Activated CD8-positive, alpha-beta memory T cell treated with anti-CD3 and anti-CD28 coated beads for 48 hours (primary cell): ENCODE measurements at regions not wholly inside any gene's neighbourhood (a gene's known extent, or its start where the extent isn't known, plus 50 kb on each side); places are given as distances from the start of the nearest gene placed in this dataset.
"Not testable (repeated sequence)": the region's sequence is repeated elsewhere in the genome, so short reads cannot be mapped to it uniquely, and the experiment has no call there.

ENCODE experiments used
- DNase-seq, 3 experiments: peaks; one replicate each; pipeline ENCODE4 v3.0.0-alpha.2; 2020; ENCODE audit warnings: low read depth in 2 of 3, low spot score in 2 of 3

- no peak for DNase-seq
These were observed 236.2 kb upstream of the ADRA1B start for GRCh38 chr5:159680095-159680494.

GRCh38 chr5:159681661-159682060 is 234.6 kb upstream of the ADRA1B start:
- DNase-seq, result no peak

GRCh38 chr5:159682623-159683022 is 233.7 kb upstream of the ADRA1B start:
- no peak for DNase-seq

- not testable (repeated sequence) for DNase-seq
These were observed 228.4 kb upstream of the ADRA1B start for GRCh38 chr5:159687892-159688291.

- DNase-seq, result no peak
These were observed 220.5 kb upstream of the ADRA1B start for GRCh38 chr5:159695741-159696294.

GRCh38 chr5:159697530-159697929 is 218.8 kb upstream of the ADRA1B start:
- DNase-seq, result no peak

GRCh38 chr5:159698322-159698721 is 218.0 kb upstream of the ADRA1B start:
- no peak for DNase-seq

GRCh38 chr5:159700016-159700415 is 216.3 kb upstream of the ADRA1B start:
- DNase-seq, result no peak

- DNase-seq, result no peak
These were observed 214.0 kb upstream of the ADRA1B start for GRCh38 chr5:159702301-159702700.

GRCh38 chr5:159702826-159703225 is 213.5 kb upstream of the ADRA1B start:
- no peak for DNase-seq

GRCh38 chr5:159704160-159704559 is 212.1 kb upstream of the ADRA1B start:
- DNase-seq, result no peak

GRCh38 chr5:159705948-159706347 is 210.3 kb upstream of the ADRA1B start:
- no peak for DNase-seq

GRCh38 chr5:159708090-159708489 is 208.2 kb upstream of the ADRA1B start:
- no peak for DNase-seq

- DNase-seq, result no peak
These were observed 203.6 kb upstream of the ADRA1B start for GRCh38 chr5:159712672-159713071.

- DNase-seq, result no peak
These were observed 203.0 kb upstream of the ADRA1B start for GRCh38 chr5:159713254-159713653.

- no peak for DNase-seq
These were observed 202.5 kb upstream of the ADRA1B start for GRCh38 chr5:159713773-159714172.

GRCh38 chr5:159725475-159725874 is 190.8 kb upstream of the ADRA1B start:
- no peak for DNase-seq

GRCh38 chr5:159727167-159727566 is 189.1 kb upstream of the ADRA1B start:
- DNase-seq, result no peak

- no peak for DNase-seq
These were observed 186.0 kb upstream of the ADRA1B start for GRCh38 chr5:159730285-159730684.

GRCh38 chr5:159732220-159732619 is 184.1 kb upstream of the ADRA1B start:
- DNase-seq, result no peak

- DNase-seq, result no peak
These were observed 181.9 kb upstream of the ADRA1B start for GRCh38 chr5:159734366-159734765.

GRCh38 chr5:159735036-159735435 is 181.2 kb upstream of the ADRA1B start:
- DNase-seq, result no peak

GRCh38 chr5:159735749-159736660 is 180.3 kb upstream of the ADRA1B start:
- DNase-seq, result no peak
